ENCODE measurements at regions not wholly inside any gene's neighbourhood (a gene's known extent, or its start where the extent isn't known, plus 50 kb on each side); places are given as distances from the start of the nearest gene placed in this dataset.

DNA sequence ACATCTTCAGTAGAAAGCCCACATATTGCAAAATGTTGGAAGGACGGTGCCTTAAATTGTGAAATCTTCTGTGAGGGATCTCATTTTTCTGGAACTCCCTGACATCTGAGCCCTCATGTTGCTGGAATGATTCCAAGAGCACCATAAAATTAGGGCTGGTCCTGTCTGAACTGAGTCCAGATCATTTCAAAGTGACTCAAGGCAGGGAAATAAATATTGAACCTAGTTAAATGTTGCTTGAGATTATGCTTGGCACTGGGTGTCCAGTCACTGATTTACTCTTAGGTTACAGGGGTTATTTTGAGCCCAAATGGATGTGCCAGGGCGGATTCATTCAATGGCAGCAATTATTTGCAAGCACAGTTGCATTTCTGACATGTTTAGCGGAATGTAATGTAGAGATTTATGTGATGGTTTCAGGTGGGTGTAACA lies 437.0 kb downstream of the PIK3R1 start:
- Histone ChIP-seq H3K4me3 (ENCODE audit: low read depth, low read length) (no peak overlapping the region), H3K27me3 (ENCODE audit: control insufficient read depth, insufficient read depth, low read length) (no peaks in the 10 kb centered on the region), H3K4me1 (ENCODE audit: control insufficient read depth, insufficient read depth, low read length) (peaks cover 10% of the 10 kb centered on the region), H3K9me3 (ENCODE audit: control insufficient read depth, insufficient read depth, low read depth, low read length) (no peaks in the 10 kb centered on the region), H3K36me3 (ENCODE audit: control insufficient read depth, insufficient read depth, low read length) (no peaks in the 10 kb centered on the region), H3K27ac (ENCODE audit: low read depth, low read length) (no peak overlapping the region), H3K9ac (ENCODE audit: low read length) (no peak overlapping the region)

DNA sequence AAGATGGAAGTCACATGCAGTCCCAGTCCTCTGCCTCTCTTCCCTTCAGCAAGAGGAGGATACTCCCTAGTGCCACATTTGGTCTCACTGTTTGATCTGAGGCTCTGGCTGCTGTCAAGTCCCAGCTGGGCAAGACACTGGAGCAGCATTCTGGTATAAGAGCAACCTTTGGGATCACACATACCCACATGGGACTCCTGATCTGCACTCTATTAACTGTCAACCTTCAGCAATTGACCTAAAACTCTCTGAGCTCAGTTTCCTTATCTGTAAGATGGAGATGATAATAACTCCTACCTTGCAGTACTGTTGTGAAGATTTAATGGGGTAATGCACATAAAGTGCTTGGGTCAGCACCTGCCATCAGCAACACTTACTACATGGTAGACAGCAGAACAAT lies 437.9 kb downstream of the PIK3R1 start:
- no peak overlapping the region for H3K27ac ChIP-seq (ENCODE audit: low read depth, low read length)
- H3K9me3 ChIP-seq (ENCODE audit: control insufficient read depth, insufficient read depth, low read depth, low read length): peaks cover 2% of the 10 kb centered on the region; the same call in 1 of the 2 replicates
- H3K36me3 ChIP-seq (ENCODE audit: control insufficient read depth, insufficient read depth, low read length): no peaks in the 10 kb centered on the region
- no peak overlapping the region for H3K4me3 ChIP-seq (ENCODE audit: low read depth, low read length)
- H3K27me3 ChIP-seq (ENCODE audit: control insufficient read depth, insufficient read depth, low read length): no peaks in the 10 kb centered on the region
- peaks cover 12% of the 10 kb centered on the region for H3K4me1 ChIP-seq (ENCODE audit: control insufficient read depth, insufficient read depth, low read length)
- no peak overlapping the region for H3K9ac ChIP-seq (ENCODE audit: low read length)

DNA sequence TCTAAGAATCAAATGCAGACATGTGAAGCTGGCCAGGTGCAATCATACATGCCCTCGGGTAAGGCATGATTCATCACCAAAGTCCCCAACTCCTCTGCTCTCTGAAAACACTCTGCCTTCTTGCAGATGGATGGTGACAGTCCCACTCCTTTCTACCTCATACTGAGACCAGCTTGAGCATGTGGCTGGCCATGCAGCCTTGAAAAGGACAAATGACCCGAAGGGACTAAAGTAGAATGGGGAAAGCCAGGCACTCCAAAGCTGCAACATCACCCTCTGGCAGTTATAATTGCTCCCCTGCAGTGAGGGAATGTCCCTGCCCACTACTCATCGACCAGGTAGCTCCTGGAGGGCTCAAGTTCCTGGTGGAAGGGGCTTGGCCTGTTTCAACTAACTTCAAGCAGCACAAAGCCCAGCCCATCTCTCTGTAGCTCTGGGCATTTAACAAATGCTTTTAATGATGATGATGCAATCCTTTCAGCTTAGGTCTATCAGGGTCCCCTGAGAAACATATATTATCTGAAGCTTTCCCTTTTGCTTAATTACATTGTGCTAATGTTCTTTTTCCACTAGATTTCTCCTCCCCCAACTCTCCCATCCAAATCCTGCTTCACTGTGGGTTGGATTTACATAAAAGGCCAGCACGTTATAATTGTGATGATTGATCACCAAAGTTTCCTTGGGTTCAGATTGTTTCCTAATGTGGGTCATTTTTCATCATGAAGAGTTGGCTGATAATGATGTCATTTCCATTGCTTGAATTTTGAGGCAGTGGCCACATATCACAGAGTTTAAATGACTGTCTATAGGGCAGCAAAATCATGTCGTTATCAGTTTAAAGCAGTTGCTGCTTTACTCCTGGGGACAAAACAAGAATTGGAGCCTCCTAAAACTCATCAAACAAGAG lies 436.5 kb upstream of the SLC30A5 start:
- Histone ChIP-seq H3K4me1 (ENCODE audit: control insufficient read depth, insufficient read depth, low read length) (peaks cover 12% of the 10 kb centered on the region), H3K27me3 (ENCODE audit: control insufficient read depth, insufficient read depth, low read length) (no peaks in the 10 kb centered on the region), H3K9me3 (ENCODE audit: control insufficient read depth, insufficient read depth, low read depth, low read length) (peaks cover 2% of the 10 kb centered on the region; the same call in 1 of the 2 replicates), H3K4me3 (ENCODE audit: low read depth, low read length) (no peak overlapping the region), H3K36me3 (ENCODE audit: control insufficient read depth, insufficient read depth, low read length) (no peaks in the 10 kb centered on the region), H3K27ac (ENCODE audit: low read depth, low read length) (no peak overlapping the region), H3K9ac (ENCODE audit: low read length) (no peak overlapping the region)

GRCh38 chr5:68658810-68659372 lies 434.9 kb upstream of the SLC30A5 start:
- H3K4me3 ChIP-seq (ENCODE audit: low read depth, low read length): no peak overlapping the region

GRCh38 chr5:68659881-68660280 lies 433.9 kb upstream of the SLC30A5 start:
- no peaks in the 10 kb centered on the region for H3K36me3 ChIP-seq (ENCODE audit: control insufficient read depth, insufficient read depth, low read length)
- no peaks in the 10 kb centered on the region for H3K27me3 ChIP-seq (ENCODE audit: control insufficient read depth, insufficient read depth, low read length)
- peaks cover 12% of the 10 kb centered on the region for H3K4me1 ChIP-seq (ENCODE audit: control insufficient read depth, insufficient read depth, low read length)
- H3K4me3 ChIP-seq (ENCODE audit: low read depth, low read length): no peak overlapping the region
- H3K9ac ChIP-seq (ENCODE audit: low read length): no peak overlapping the region
- H3K27ac ChIP-seq (ENCODE audit: low read depth, low read length): no peak overlapping the region
- peaks cover 2% of the 10 kb centered on the region; the same call in 1 of the 2 replicates for H3K9me3 ChIP-seq (ENCODE audit: control insufficient read depth, insufficient read depth, low read depth, low read length)

More at GRCh38 chr5:68658810-68659372, 434.9 kb upstream of the SLC30A5 start:
- Histone ChIP-seq H3K27me3 (ENCODE audit: control insufficient read depth, insufficient read depth, low read length) (no peaks in the 10 kb centered on the region), H3K9me3 (ENCODE audit: control insufficient read depth, insufficient read depth, low read depth, low read length) (peaks cover 2% of the 10 kb centered on the region; the same call in 1 of the 2 replicates), H3K27ac (ENCODE audit: low read depth, low read length) (no peak overlapping the region), H3K36me3 (ENCODE audit: control insufficient read depth, insufficient read depth, low read length) (no peaks in the 10 kb centered on the region), H3K4me1 (ENCODE audit: control insufficient read depth, insufficient read depth, low read length) (peaks cover 12% of the 10 kb centered on the region), H3K9ac (ENCODE audit: low read length) (no peak overlapping the region)

DNA sequence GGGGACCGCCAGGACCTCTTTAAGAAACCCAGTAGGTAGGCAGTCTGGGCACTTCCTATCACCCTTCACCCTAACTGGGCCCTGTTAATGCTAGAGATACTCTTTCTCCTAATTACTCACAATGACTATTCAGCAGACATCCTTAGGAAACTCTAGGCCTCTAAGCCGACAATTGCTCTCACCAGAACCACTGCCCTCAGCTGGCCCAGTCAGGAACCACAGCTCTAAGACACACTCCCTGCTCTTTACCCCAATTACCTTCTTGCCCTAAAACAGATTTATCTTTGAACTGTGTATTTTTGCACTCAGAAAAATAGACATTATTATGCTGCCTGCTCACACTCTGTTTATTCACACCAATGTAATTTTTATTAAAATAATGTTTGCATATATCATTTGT lies 432.6 kb upstream of the SLC30A5 start:
- peaks cover 12% of the 10 kb centered on the region for H3K4me1 ChIP-seq (ENCODE audit: control insufficient read depth, insufficient read depth, low read length)
- H3K27ac ChIP-seq (ENCODE audit: low read depth, low read length): no peak overlapping the region
- no peak overlapping the region for H3K4me3 ChIP-seq (ENCODE audit: low read depth, low read length)
- no peaks in the 10 kb centered on the region for H3K36me3 ChIP-seq (ENCODE audit: control insufficient read depth, insufficient read depth, low read length)
- no peaks in the 10 kb centered on the region for H3K27me3 ChIP-seq (ENCODE audit: control insufficient read depth, insufficient read depth, low read length)
- H3K9ac ChIP-seq (ENCODE audit: low read length): no peak overlapping the region
- H3K9me3 ChIP-seq (ENCODE audit: control insufficient read depth, insufficient read depth, low read depth, low read length): peaks cover 2% of the 10 kb centered on the region; the same call in 1 of the 2 replicates

- no peaks in the 10 kb centered on the region for H3K27me3 ChIP-seq (ENCODE audit: control insufficient read depth, insufficient read depth, low read length)
- H3K4me3 ChIP-seq (ENCODE audit: low read depth, low read length): no peak overlapping the region
- no peaks in the 10 kb centered on the region for H3K36me3 ChIP-seq (ENCODE audit: control insufficient read depth, insufficient read depth, low read length)
- H3K9ac ChIP-seq (ENCODE audit: low read length): no peak overlapping the region
- no peaks in the 10 kb centered on the region for H3K4me1 ChIP-seq (ENCODE audit: control insufficient read depth, insufficient read depth, low read length)
- peaks cover 1% of the 10 kb centered on the region; the same call in 1 of the 2 replicates for H3K9me3 ChIP-seq (ENCODE audit: control insufficient read depth, insufficient read depth, low read depth, low read length)
- H3K27ac ChIP-seq (ENCODE audit: low read depth, low read length): no peak overlapping the region
Observed at GRCh38 chr5:68662804-68663307, 431.0 kb upstream of the SLC30A5 start.

GRCh38 chr5:68669864-68670575 lies 423.8 kb upstream of the SLC30A5 start:
- Histone ChIP-seq H3K4me3 (ENCODE audit: low read depth, low read length) (no peak overlapping the region), H3K4me1 (ENCODE audit: control insufficient read depth, insufficient read depth, low read length) (peaks cover 9% of the 10 kb centered on the region; the same call in 1 of the 2 replicates), H3K9ac (ENCODE audit: low read length) (no peak overlapping the region), H3K9me3 (ENCODE audit: control insufficient read depth, insufficient read depth, low read depth, low read length) (no peaks in the 10 kb centered on the region), H3K27ac (ENCODE audit: low read depth, low read length) (no peak overlapping the region), H3K27me3 (ENCODE audit: control insufficient read depth, insufficient read depth, low read length) (no peaks in the 10 kb centered on the region), H3K36me3 (ENCODE audit: control insufficient read depth, insufficient read depth, low read length) (no peaks in the 10 kb centered on the region)

DNA sequence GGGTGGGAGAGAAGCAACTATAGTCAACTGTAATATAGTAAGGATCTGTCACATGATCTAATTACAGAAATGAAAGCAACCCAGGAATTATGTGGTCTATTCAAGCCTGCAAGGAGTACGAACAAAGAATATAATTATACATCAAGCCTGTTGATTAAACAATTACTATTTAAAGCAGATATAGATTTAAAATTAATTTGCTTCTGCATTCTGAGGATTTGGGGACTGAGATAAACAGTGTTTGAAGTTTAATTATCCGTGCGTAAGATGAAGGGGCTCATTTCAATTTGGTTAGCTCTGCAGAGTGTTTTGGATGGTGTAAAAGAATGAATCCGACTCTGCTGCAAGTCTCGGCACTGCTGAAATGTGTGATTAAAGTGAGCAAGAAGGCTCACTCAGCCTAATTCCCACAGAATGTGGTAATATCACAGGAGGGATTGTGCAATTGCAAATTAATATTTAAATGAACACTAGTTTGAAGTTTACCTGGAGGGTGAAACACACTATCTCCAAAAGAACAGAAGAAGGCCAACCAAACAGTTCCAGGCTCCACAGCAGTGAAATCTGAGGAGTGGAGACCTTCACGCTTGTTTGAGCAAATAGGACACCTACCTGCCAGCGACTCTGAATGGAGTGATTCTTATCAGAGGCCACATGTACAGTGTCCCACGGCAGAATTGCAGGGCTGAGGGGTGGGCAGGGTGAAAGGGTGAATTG lies 420.6 kb upstream of the SLC30A5 start:
- no peak overlapping the region for H3K4me3 ChIP-seq (ENCODE audit: low read depth, low read length)
- no peak overlapping the region for H3K27ac ChIP-seq (ENCODE audit: low read depth, low read length)
- H3K9ac ChIP-seq (ENCODE audit: low read length): no peak overlapping the region
- peaks cover 9% of the 10 kb centered on the region; the same call in 1 of the 2 replicates for H3K4me1 ChIP-seq (ENCODE audit: control insufficient read depth, insufficient read depth, low read length)
- no peaks in the 10 kb centered on the region for H3K27me3 ChIP-seq (ENCODE audit: control insufficient read depth, insufficient read depth, low read length)
- H3K9me3 ChIP-seq (ENCODE audit: control insufficient read depth, insufficient read depth, low read depth, low read length): no peaks in the 10 kb centered on the region
- H3K36me3 ChIP-seq (ENCODE audit: control insufficient read depth, insufficient read depth, low read length): no peaks in the 10 kb centered on the region

- peaks cover 9% of the 10 kb centered on the region; the same call in 1 of the 2 replicates for H3K4me1 ChIP-seq (ENCODE audit: control insufficient read depth, insufficient read depth, low read length)
- H3K27me3 ChIP-seq (ENCODE audit: control insufficient read depth, insufficient read depth, low read length): no peaks in the 10 kb centered on the region
- H3K9me3 ChIP-seq (ENCODE audit: control insufficient read depth, insufficient read depth, low read depth, low read length): no peaks in the 10 kb centered on the region
- H3K4me3 ChIP-seq (ENCODE audit: low read depth, low read length): no peak overlapping the region
- H3K36me3 ChIP-seq (ENCODE audit: control insufficient read depth, insufficient read depth, low read length): no peaks in the 10 kb centered on the region
- H3K27ac ChIP-seq (ENCODE audit: low read depth, low read length): no peak overlapping the region
- H3K9ac ChIP-seq (ENCODE audit: low read length): no peak overlapping the region
Observed at GRCh38 chr5:68673823-68674180, 420.0 kb upstream of the SLC30A5 start.
